Fibroblast of skin of right quadriceps (primary cell): ENCODE measurements at regions not wholly inside any gene's neighbourhood (a gene's known extent, or its start where the extent isn't known, plus 50 kb on each side); places are given as distances from the start of the nearest gene placed in this dataset.
A peak's percentile ranks its signal among the peaks of the same experiment; 100 is the strongest.
"Not testable (repeated sequence)": the region's sequence is repeated elsewhere in the genome, so short reads cannot be mapped to it uniquely, and the experiment has no call there.

Experiments
- DNase-seq: peaks from one replicate; pipeline ENCODE4 v3.0.0-alpha.2; 2013

DNA sequence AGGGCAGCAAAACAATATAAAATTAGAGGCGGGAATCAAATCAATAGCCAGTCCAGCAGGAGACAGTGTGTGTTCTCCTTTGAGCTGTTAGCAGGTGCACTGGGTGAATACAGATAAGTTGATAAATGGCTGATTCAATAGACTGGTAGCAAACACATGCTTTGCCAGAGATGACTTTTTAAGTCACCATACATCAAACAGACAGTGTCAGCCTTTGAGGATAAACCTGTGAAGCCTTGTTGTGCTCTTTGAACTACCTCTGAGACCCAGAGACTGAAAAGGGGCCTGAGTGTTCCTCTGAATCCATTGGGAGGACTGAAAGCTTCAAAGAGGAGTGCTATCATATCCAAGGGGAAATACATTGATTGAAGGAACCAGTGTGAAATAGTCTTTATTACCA is 301.9 kb downstream of the RASEF start:
- no peak for DNase-seq

DNA sequence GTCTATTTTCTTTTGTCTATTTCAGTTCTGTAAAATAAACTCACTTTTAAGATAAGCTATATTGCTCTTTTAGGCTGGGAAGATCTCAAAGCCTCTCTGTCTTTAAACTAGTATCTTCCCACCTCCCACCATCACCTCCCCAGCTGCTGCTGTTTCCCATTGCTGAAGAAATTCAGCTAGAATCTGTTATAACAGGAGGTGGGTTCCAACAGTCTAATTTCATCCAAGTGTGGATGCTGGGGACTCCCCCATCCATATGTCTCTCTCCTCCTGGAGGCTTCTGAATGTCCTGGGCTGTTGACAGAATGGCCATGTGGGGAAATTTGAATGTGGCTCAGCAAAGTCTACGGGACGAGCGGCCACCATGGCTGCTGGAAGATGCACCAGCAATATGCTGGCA is 301.0 kb downstream of the RASEF start:
- DNase-seq, result no peak

DNA sequence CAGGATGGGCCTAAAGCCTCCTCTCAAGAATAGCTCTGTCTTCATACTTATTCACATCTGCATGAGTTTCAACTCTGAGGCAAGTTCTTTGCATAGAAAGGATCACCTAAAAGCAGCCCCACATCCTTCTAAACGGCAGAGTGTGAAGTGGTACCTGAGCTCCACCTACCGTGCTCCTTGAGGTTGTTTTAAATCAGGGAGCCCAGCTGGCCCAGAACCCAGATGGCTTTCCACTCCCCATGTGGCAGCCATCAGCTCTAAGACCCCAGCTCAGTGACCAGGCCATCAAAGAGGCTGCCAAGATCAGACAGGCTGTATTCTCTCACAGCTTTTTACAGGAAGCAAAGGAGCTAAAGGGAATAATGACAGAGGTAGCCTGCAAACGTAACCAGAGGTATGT is 299.3 kb downstream of the RASEF start:
- DNase-seq, result no peak

DNA sequence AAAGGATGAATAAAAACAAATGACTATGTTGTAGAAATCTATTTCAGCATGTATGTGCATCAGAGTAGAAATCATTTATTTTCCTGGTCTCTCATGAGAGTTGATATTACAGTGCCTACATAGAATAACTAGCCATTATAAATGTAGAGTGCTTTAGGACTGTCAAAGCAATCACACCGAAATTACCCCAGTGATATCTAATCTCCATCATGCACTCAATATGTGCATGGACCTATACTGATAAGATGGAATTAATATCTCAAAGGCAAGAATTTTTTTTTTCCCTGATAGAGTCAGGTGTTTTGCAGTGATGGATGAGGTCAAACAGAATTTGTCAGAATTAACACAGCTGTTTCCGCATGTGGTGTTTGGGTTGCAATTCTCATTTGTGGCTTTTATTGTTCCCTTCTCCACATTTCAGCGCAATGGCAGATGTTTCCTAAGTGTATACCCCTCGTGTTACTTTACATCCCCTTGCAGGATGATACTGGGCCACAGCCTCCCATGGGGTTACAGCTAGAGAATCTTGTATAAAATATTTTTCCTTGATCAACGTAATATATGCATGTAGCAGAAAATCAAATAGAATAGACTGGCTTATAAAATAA is 298.8 kb downstream of the RASEF start:
- no peak for DNase-seq

DNA sequence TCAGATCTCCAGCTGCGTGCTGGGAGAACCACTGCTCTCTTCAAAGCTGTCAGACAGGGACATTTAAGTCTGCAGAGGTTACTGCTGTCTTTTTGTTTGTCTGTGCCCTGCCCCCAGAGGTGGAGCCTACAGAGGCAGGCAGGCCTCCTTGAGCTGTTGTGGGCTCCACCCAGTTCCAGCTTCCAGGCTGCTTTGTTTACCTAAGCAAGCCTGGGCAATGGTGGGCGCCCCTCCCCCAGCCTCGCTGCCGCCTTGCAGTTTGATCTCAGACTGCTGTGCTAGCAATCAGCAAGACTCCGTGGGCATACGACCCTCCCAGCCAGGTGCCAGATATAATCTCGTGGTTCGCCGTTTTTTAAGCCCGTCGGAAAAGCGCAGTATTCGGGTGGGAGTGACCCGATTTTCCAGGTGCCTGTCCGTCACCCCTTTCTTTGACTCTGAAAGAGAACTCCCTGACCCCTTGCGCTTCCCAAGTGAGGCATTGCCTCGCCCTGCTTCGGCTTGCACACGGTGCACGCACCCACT is 288.2 kb downstream of the RASEF start:
- not testable (repeated sequence) for DNase-seq

DNA sequence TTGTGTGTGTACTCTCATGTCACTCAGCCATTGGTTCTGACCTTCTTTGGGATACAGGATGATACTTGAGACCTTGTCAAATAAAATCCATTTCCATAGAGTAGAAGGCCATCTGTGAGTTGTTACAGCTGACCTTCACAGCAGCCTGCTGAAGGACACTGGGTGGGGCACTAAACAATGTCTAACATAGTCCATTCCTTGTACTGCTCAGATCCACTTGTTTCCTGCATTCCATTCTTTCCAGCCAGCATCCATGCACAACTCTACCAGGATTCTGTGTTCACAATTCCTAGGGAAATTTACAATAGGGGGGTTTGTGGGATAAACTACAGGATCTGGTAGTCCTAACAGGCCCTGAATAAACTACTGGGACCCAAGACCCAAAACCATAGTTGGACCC is 286.4 kb downstream of the RASEF start:
- DNase-seq, result no peak

DNA sequence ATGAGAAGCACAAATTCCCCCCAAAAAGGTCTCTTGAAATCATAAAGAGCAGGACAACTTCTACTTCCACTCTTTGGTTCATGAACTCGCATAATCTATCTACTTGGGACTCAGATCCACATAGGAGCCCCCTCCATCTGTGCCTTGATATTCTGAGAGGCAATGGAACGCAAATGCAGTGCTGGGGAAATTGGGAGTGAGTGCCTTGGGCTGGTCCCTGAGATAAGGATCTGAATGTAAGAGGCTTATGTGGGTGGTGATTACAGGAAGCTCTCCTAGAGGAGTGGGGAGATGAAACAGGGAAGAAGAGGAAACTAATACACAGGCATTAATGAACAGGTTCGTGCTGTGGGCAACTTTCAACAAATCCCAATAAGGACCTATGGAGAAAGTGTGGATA is 285.6 kb downstream of the RASEF start:
- no peak for DNase-seq

DNA sequence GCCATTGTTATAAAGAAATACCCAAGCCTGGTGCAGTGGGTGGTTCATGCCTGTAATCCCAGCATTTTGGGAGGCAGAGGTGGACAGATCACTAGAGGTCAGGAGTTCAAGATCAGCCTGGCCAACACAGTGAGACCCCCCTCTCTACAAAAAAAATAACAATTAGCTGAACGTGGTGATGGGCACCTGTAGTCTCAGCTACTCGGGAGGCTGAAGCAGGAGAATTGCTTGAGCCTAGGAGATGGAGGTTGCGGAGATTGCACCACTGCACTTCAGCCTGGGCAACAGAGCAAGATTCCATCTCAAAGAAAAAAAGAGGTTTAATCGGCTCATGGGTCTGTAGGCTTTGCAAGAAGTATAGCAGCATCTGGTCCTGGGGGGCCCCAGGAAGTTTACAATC is 284.0 kb downstream of the RASEF start:
- not testable (repeated sequence) for DNase-seq

DNA sequence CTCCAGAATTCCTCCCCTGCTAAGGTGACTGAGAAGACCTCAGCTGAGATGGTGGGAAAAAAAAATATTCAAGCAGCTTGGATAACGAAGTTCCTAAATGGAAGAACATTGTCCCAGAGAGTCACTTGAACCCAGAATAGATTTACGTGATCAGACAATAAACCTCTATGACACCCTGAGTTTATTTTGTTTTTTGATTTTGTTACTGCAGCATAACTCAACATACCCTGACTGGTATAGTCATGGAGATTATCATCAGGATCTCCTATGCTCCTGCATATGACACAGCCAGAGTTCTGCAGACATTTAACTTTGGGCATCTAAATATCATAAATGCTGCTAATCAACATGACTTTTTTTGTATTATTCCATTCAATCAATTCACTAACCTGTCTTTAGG is 282.9 kb downstream of the RASEF start:
- DNase-seq, result no peak

DNA sequence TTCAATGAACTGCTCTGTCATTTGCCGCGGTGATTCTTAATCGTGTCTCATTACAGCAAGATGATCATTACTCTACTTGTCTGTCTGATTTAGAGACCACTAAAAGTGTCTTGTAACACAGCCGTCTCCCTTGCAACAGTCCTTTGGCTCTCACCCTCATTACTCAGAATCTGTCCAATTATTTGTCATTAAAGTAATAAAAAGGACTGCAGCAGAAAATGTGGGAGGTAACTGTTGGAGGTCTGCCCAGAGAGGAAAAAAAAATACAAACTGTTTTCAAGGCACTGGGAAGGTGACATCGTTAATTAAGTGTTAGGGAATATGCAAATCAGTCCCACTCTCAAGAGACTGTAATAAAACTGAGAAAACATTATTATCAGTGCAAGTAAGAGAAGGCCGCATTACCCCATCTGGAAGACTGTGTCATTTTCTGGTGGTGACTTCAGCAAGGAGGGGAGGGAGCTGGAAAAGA is 281.0 kb downstream of the RASEF start:
- DNase-seq, result peak; percentile 1

DNA sequence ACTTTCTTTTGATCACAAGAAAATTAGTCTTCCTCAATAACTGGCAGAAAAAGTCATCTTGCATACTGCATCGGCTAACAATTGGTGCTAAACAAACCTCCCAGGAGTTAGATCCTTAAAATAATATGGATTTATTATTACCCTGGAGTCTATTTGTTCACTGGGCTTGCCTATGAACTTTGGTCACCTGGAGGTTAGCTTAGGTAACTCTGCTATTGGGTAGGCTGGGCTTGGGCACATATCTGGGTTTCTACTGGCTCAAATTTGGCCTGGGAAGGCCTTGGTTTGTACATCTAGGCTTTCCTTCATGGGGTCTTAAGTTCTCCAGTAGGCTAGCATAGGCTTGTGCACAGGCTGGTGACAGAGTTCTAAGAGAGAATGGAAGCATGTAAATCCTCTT is 279.9 kb downstream of the RASEF start:
- no peak for DNase-seq

DNA sequence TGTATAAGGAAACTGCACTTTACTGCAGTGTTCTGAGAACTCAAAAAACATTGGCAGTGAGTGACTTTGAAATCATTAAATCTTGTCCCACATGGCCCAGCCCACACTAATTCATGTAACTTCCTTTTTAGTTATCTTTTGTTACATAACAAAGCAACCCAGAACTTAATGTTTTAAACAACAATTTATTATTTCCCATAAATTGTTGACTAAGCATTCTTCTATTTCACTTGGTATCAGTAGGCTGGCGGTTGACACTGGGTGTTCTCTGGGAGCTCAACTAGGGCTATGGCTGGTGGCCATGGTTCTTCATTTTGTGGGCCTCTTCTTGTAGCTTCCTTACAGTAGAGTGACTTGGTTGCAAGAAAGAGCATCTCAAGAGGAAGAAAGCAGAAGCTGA is 278.4 kb downstream of the RASEF start:
- no peak for DNase-seq

DNA sequence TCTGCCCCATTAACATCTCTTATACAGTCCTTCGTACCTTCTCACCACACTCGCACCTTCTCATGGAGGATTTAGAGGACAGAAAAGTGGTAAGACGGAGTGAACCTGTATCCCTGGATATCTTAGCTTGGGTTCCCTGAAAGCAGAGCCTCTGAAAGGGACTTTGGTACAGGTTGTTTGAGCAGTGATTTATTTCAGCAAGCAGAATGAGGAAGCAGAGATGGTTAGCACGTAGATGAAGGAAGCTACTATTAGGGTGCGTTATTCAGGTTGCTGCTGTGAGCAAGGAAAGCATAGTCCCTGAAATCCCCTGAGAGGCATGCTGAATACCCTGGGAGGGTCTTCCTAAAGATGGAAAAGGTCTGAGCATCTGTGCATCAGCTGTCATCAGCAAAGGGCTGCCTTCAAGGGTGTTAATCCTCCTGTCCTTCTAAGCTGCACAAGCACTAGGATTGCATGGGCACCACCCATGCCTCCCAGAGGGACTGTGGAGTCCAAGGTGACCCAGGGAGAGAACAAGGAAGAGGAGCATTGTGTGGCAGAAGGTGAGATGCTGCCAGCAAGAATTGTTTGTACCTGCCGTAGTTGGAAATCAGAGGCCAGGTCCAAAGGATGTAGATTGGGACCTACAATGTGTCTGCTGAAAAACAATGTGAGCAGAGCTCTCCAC is 273.7 kb downstream of the RASEF start:
- no peak for DNase-seq

DNA sequence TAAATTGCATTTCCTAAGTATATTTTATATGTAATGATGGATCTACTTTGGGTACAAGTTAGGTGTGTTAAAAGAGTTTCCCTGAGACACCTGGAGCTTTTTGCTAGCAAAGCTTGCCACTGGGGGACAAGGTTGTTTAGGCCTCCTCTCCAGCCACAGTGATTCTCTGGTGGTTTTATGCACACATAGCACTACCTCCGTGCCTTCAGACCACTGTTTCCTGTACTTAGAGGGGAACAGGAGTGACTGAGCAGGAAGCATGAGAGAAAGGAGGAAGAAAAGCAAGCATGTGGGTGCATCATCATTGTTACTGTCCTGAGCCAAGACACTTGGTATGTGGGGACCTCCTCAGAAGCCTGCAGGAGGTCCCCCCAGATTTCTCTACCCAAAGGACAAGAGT is 272.1 kb downstream of the RASEF start:
- no peak for DNase-seq

DNA sequence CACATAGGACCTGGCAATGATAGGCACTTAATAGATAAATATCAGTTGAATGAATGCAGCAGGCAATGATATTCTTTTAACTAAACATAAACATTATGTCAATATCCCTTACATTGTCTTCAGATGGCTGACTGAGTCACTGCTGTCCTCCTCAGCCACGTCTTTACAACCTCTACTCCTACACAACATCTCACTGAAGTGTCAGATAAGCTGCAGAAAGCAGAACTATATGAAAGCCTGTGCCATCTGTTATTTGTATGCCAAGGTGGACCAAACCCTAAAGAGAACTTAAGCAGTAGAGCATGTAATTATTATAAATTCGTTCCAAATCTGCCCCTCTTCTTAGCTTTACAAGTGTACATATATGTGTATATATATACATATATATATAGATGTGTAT is 271.2 kb downstream of the RASEF start:
- DNase-seq, result no peak

DNA sequence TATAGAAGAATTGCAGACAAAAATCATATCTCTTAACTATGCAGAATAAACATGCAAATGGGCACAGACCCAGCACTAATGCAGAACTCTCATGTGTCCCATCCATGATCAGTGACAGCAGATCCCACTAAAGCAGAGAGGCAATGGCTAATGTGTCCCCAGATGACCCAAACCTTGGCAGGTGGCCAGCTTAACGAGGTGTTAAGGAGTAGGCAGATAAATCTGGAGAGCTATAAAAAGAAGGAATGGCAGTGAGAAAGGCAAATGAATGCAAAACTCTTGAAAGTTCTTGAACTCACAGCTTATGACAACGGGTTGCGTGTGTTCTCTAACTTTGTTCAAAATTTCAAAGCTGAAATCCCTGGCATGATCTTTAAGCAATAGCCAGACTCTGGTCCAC is 265.4 kb downstream of the RASEF start:
- no peak for DNase-seq

DNA sequence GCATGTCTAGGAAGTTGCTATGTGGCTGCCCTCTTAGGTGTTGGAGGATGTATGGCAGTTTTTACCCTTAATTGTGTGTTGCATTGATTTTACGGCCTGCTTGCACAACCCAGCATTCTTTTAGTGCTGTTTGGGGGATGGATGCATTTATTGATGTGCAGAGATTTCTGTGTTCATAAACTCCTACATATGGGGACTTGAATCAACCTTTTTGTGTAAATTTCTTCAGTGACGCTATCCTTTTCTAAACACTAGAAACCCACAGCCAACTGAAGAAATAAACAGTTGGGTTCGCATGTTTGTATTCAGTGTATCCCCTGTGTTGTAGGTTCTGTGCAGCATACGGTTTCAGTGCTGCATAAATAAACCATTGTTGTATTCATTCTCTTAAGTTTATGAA is 263.7 kb downstream of the RASEF start:
- DNase-seq, result no peak

DNA sequence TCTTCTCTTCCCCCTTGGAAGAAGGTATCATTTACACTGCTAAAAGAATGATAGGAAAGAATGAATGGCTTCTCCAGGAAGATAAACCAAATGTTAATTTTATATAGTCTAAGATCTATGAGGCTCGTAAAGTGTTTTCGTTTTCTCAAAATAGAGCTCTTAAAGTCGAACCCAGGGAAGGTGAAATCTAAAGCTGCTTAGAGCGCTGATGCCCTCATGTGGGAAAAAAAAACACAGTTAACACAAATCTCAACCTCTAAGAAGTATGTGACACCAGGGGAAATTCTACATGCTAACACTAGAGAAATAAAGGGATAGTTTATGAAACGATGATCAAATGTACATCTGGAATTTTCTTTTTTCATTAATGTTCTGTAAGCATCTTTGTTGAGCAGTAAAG is 257.9 kb downstream of the RASEF start:
- DNase-seq, result no peak

DNA sequence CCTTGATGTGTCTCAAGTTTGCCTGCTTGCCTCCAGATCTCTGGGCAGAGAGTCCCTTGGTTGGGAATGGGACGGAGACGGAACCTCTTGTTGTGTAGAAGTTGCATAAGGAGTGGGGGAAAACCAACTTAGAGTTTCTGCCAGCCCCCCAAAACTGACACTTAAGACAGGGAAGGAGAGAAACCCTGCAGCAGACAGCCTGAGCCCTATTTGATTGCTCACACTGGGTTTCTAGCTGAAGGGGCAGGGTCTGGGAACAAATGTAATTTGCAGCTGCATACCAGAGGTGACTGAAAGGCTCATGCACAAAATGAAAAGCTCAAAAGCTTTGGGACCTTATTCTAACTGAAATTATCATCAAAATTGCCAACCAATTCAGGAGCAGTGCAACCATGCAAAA is 254.5 kb downstream of the RASEF start:
- DNase-seq, result no peak

DNA sequence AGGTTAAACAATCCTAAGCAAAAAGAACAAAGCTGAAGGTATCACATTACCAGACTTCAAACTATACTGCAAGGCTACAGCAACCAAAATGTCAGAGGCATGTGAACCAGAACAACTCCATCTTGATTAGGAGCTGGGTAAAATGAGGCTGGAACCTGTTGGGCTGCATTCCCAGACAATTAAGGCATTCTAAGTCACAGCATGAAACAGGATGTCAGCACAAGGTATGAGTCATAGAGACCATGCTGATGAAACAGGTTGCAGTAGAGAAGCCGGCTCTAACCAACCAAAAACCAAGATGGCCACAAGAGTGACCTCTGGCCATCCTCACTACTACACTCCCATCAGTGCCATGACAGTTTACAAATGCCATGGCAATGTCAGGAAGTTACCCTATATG is 252.0 kb downstream of the RASEF start:
- peak; percentile 44 for DNase-seq

DNA sequence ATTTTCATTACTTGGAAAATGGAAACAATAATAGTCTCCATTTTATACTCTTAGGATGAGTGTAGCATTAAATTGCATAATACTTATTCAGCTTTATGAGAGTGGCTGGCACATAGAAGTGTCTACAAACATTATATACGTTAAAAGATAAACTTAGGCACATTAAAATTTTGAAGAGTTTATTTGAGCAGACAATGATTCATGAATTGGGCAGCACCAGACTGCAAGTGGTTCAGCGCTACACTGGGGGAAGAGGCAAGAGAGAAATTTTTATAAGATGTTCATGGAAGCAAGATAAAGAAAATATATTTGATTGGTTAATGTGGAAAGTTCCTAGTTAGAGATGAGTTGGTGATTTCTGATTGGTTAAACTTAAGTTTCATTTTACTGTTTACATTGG is 243.7 kb downstream of the RASEF start:
- DNase-seq, result no peak

DNA sequence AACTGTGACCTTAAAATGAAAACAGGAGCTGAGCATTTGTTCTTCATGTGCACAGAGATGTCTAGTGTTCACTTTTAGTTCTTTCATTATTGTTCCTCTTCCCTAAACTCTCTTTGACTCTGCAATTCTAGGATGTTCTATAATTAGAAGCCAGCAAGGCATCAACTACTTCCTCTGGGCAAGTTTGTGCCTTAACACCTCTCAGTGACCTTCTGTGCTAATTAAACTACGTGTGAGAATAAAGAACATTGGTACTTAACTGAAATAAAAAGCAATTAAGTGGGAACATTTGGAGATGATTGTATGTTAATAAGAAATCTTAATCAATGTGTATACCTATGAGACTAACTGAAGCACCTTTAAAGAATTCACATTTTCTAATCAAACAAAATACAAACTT is 242.8 kb downstream of the RASEF start:
- DNase-seq, result no peak

DNA sequence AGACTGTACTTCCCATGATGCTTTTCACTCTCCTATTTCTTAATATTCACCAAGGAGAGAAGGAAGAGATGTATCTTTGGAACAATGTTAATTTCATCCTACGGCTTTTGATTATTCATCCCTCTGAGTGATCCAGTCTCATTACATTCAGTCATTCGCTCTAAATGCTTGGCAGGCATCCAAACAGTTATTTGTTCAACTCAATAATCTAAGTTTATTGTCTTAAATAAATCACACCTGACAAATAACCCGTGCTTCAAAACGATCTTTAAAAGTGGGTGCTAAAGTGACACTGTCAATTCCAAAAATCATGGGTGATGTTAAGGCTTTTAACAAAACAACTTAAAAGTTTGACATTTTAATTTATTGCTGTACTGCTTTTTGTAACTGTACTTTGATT is 233.1 kb downstream of the RASEF start:
- DNase-seq, result no peak

DNA sequence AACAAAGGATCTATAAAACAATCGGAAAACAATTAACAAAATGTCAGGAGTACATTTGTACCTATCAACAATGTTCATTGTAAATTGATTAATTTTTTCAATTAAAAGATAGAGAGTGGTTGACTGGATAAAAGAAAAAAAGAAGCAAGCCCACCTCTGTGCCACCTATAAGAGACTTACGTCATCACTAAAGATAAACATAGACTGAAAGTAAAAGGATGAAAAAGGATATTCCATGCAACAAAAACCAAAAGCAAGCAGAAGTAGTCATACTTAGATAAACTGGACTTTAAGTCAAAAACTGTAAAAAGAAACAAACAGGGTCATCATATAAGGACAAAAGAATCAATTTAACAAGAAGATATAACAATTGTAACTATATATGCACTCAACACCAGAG is 197.4 kb downstream of the RASEF start:
- DNase-seq, result no peak
